Spleen (tissue), 7 donors: ENCODE measurements at regions not wholly inside any gene's neighbourhood (a gene's known extent, or its start where the extent isn't known, plus 50 kb on each side); places are given as distances from the start of the nearest gene placed in this dataset.

ENCODE experiments used
- POLR2A ChIP-seq, 3 donors: fragments of 450-650 bp; IDR thresholded peaks; one replicate each; pipeline ENCODE4 v1.5.1; 2017; ENCODE audit warnings: antibody characterized with exemption in 3 of 3, mild to moderate bottlenecking in 1 of 3
- POLR2AphosphoS5 ChIP-seq, 3 donors: sonication (generic); formaldehyde crosslinking; IDR thresholded peaks; one replicate each; pipeline ENCODE4 v1.5.1; 2017; ENCODE audit warnings: antibody characterized with exemption in 3 of 3
- TF ChIP-seq, protein P1 (sequence below), 11 experiments: fragments of 200-600 bp in 7 of 11; fragments of 450-650 bp in 4 of 11; sonication (generic) in 4 of 11; IDR thresholded peaks in 8 of 11; conservative IDR thresholded peaks in 3 of 11; 1 replicate in 7 of 11; 2 replicates in 4 of 11; pipeline versions ENCODE4 v1.4.0 to v1.8.0; 2016 to 2021; ENCODE audit warnings: antibody characterized with exemption in 11 of 11, inconsistent platforms in 4 of 11, mild to moderate bottlenecking in 1 of 11
- donor health status: DM: no; HTN: no; CAD: no; lungs with moderate emphysema.
- donor health status: DM: no; HTN: no; CAD: no.
- donor health status: DM: no; HTN: no; CAD: no.

- TF ChIP-seq, protein P1, sequence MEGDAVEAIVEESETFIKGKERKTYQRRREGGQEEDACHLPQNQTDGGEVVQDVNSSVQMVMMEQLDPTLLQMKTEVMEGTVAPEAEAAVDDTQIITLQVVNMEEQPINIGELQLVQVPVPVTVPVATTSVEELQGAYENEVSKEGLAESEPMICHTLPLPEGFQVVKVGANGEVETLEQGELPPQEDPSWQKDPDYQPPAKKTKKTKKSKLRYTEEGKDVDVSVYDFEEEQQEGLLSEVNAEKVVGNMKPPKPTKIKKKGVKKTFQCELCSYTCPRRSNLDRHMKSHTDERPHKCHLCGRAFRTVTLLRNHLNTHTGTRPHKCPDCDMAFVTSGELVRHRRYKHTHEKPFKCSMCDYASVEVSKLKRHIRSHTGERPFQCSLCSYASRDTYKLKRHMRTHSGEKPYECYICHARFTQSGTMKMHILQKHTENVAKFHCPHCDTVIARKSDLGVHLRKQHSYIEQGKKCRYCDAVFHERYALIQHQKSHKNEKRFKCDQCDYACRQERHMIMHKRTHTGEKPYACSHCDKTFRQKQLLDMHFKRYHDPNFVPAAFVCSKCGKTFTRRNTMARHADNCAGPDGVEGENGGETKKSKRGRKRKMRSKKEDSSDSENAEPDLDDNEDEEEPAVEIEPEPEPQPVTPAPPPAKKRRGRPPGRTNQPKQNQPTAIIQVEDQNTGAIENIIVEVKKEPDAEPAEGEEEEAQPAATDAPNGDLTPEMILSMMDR (IDR thresholded peaks at IDR 0.05 in 8 of 11, conservative IDR thresholded peaks at IDR 0.05 in 3 of 11): no peak
- TF ChIP-seq POLR2A (IDR thresholded peaks at IDR 0.05) (no peak), POLR2AphosphoS5 (IDR thresholded peaks at IDR 0.05) (no peak)
Measured at GRCh38 chr5:106185661-106186081, 1485.1 kb downstream of the EFNA5 start.
